COLO668 (cell line): ENCODE measurements at regions not wholly inside any gene's neighbourhood (a gene's known extent, or its start where the extent isn't known, plus 50 kb on each side); places are given as distances from the start of the nearest gene placed in this dataset.
A peak's percentile ranks its signal among the peaks of the same experiment; 100 is the strongest.

ENCODE experiments used
- DNase-seq: peaks from one replicate; lab custom pipeline; 2025; ENCODE audit not compliant: unreplicated experiment; lab: John Stamatoyannopoulos, UW

DNA sequence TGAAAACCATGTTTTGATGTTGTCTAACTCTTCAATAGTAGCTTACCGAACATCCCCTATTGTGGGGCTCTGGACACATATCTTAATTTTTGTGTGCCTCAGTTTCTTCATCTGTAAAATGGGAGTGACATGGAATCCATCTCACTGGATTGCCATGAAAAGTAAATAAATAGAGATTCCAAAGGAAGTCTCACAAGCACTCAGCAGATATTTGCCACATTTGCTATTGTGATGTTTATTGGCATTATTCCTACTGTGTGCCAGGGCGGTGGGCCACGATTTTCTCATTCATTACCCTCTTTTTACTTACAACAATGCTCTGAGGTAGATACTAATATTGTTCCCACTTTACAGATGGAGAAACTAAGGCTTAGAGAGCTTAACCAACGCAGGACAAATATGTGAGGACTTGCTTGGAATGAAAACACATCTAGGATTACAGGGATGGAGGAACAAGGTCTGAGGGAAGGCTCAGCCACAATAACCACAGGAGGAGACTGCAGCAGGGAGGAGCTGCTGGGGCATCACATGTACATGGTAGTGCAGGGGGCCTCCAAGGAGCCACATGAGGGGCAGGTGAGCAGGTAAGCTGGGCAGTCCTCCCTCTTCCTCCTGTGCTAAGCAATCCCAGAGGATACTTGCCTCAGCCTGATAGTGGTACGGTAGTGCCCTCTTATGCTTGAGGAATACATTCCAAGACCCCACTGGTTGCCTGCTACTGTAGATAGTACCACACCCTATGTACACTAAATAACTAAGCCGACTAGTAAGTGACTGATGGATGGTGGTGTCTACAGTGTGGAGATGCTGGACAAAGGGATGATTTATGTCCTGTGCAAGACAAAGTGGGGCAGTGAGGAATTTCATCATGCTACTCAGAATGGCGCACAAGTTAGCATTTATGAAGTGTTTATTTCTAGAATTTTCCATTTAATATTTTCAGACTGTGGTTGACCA lies 176.9 kb downstream of the FOXA2 start:
- DNase-seq, result no peak

GRCh38 chr20:22404419-22405170 lies 179.8 kb downstream of the FOXA2 start:
- DNase-seq, result no peak

- peak; percentile 59 for DNase-seq
These were observed 180.6 kb downstream of the FOXA2 start for GRCh38 chr20:22403632-22404361.

DNA sequence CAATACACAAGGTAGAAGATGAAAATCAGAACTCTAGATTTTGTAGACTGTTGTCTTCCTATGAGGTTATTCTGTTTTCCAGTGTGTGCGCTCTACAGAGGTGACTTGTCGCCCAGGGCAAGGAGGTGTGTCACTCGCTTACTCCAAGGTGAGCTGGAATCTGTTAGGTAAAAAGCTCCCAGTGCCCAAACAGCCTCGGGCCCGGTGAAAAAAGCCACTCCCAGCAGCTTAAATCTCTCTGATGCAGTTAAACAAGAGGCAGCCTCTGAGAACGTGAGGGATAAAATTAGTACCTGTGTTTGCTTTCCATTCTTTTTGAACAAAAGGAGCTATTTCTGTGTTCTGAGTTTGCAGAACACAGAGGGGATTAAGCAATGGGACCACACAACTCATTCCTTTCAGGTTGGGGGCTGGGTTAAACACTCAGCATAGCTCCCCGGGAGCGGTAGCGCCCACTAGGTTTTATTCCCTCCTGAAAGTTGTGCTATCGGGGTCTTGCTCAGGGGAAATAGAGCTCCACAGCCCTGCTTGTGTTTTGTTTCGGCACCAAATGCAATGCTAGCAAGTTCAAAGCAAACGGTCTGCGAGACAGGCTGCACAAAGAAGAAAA lies 181.2 kb downstream of the FOXA2 start:
- peak; percentile 44 for DNase-seq

- DNase-seq, result peak; percentile 34
These were observed 181.8 kb downstream of the FOXA2 start for GRCh38 chr20:22402550-22402949.

DNA sequence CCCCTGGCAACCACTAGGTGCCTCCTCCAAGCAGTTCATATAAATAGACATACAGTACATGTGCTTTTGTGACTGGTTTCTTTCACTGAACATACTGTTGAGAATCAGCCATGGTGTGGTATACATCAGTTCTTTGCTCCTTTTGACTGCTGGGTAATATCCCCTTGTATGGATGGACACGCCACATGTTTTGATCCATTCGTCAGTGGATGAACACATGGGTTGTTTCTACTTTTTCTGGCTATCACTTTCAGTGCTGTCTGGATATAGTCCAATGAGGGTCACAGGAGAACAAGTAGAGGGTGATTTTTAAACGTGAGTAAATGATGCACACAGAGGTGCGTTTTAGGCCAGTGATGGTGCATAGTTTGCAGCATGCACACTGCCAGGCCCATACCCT lies 183.9 kb downstream of the FOXA2 start:
- no peak for DNase-seq

DNA sequence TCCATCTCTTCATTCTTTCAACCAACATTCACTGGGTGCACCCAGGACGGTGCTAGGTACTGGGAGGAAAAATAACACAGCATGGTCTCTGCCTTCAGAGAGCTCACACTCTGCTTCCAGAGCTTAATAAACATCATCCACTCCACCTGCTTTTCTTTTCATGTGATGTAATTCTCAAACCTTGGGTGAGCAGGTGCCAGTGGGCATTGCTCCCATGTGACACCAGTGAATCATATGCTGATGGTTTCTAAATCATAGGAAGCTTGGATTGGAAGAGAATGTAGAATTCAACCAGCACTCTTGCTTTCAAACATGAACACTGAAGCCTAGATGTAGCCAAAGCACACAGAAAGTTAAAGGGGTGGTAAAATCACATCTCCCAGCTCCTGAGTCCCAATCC lies 189.8 kb downstream of the FOXA2 start:
- no peak for DNase-seq

GRCh38 chr20:22390543-22390903 lies 193.8 kb downstream of the FOXA2 start:
- DNase-seq, result no peak

DNA sequence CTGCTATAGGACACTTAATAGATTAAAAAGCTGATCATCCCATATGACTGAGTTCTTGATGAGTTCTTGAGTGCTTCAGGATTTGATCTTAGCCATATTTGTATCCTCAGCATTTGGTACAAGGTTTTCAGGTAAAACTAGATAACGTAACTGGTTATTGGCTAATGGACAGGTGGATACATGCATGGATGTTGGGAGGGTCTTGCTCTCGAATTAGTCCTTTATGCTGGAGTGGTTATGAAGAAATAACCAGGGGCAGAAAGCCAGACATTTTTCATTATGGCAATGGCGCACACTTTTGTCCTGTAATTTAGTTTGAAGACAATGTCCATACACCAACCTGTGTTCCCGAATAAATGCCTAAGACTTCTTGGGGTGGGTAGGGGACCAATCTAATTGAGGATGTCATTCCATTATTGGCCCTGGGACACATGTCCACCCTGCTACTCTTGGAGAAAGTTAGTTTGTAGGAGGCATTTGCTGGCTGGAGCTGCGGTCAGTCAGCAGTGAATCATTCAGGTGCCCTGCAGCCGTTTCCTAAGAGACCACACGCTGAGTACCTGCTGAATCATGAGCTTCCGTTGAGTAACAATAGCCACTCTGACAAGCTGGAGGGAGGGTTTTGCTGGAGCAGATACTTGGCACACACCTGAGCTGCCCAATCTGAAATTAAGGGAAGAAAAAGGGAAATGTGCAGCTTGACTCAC lies 194.4 kb downstream of the FOXA2 start:
- DNase-seq, result peak; percentile 83

DNA sequence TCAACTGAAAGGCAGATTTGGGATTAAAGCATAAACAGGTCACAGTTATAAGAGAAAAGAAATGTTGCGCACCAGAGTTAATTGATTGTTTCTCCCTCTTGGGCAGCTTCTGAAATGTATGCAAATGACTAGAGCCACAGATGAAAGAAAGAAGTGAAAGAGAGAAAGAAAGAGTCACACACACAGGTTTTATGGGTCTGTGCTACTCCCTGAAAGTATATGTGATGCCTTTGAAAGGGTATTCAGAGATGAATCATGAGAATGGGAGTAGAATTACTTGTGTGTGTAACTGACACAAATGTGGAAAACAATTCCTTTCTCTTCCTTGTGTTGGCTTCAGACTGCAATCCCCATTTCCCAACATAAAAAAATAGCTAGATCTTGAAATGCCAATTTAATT lies 196.9 kb downstream of the FOXA2 start:
- no peak for DNase-seq

DNA sequence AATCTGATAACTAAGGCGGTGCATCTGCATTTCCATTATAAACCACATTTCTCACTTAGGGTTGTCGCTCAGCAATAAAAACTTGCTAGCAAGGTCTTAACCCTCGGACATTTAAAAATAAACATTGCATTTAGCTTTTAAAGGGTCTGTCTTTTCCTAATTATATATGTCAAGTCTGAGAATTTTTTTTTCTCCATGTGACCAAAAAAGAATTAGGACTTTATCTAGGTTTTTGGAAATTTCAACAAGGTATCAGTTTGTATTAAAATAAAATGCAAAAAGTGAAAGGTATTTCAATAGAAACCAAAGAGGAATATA lies 198.1 kb downstream of the FOXA2 start:
- no peak for DNase-seq

DNA sequence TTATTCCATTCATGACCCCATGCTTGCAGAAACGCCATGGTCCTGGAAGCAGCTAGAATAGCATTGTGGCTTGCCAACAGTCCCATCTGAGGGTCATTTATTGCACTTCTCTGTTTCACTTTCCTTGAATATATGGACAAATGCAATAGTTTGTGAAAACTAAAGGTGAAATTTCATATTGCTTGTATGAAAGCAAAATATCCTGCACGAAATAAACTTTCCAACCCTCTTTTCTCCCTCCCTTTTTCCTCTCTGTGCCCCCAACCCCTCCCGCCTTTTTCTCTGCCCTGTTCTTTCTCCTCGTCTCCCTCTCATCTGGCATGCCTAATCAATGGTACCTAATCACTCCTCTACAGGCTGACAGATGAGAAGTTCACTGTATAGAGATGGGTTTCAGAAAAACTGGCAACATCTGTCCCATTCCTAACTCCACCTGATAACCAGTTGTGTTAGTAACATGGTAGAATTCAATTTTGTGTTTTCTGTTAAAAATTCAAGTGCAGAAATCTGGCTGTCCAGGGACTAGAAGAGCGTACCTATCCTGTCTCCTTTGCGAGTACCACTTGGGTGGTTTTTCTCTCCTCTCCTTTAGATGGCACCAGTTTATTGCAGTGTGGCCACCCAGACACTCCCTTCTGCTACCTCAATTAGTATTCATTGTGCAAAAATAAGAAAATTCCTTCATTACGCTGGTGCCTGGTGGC lies 198.6 kb downstream of the FOXA2 start:
- no peak for DNase-seq

- no peak for DNase-seq
These were observed 199.4 kb downstream of the FOXA2 start for GRCh38 chr20:22384978-22385377.

GRCh38 chr20:22383156-22383555 lies 201.2 kb downstream of the FOXA2 start:
- no peak for DNase-seq

DNA sequence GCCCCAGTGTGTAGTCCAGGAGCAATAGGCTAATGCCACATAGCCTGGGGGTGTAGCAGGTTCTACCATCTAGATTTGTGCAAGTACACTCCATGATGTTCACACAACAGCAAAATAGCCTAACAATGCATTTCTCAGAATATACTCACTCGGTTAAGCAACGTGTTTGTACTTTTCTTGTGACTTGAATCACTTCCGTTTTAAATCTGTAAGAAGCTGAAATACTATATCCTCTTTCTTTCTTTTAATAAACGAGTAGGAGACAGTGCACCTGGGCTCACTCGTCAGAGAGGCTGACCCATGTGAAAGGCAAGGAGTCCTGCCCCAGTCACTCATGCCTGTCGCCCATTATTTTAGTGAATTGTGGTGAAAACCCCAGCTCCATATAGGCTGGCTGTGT lies 201.6 kb downstream of the FOXA2 start:
- DNase-seq, result no peak

DNA sequence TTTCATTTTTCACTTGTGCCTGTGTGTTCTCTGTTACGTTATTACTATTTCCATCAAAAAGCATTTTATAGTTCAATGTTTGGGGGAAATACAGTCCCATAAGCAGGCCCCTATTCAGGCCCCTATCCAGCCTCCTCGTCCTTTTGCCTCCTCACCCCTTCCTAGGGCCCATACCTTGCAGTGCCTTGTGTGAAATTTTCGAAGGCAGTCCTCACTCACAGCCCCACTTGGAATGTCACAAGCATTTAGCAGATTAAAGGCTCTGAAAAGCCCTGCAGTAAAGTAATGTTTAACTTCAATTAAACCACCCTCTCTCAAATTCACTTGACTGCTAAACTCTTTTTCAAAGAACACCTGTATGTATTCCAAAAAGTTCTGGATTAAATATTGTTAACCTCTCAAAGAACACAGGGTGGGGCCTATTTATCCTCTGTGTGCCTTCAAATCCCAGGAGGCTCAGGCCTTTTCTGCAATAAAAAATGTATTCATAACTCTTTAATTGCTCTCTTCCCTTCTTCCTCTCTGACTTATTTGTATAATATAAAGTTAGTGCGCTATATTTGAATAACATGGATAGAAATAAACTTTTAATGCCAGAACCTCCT lies 202.5 kb downstream of the FOXA2 start:
- no peak for DNase-seq

DNA sequence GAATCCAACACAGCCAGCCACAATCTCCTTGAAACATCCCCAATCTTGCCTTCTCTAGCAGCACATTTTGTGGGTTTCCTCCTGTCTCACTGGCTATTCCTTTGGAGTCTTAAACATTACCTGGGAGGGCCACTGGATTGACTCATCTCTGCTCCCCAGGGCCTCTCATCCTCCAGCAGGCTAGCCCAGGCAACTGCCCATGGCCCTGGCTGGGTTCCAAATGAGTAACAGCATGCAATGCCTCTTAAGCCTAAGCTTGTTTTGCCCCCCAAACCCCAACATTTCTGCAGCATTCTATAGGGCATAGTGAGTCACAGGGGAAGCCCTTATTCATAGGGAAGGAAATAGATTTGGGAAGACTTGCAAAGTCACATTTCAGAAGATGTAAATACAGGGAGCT lies 204.9 kb downstream of the FOXA2 start:
- DNase-seq, result peak; percentile 61

DNA sequence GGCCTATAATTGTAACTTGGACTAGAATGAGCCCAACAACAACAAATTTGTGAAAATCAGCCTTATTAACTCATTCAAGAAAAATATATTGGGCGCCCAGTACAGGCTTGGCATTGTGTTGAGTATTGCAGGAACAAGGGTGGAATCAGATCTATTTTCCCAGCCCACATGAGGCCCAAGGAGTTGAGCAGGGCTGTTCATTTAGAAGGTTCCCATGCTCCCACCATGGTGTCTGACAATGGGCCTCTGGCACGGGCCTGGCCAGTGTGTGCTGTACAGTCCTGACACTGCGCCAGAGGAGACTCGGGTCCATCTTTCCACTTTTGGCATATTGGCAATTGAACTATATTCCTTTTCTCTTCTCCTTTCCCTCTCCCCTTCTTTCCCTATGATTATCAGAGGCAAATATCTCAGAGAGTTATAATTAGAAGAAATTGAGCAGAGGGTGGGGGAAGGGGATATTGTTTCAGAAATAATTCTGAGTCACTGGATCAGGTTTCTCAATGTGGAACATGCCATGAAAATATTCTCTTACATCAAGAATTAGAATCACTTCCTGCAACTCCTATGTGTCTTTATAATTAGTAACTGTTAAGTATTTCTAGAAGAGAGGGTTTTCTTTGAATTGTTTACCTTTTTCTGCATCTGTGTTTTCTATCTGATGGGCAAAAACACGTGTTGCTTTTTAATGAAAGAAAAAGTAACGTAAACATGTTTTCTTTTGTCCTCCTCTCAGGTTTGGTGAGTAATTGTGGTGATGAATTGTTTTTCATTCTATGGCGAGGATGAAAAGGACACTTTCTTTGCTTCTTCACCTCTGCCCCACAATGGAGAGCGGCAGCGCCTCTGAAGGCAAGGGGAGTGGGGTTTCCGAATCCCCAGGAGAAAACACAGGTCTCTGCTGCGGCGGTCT lies 209.4 kb downstream of the FOXA2 start:
- no peak for DNase-seq

DNA sequence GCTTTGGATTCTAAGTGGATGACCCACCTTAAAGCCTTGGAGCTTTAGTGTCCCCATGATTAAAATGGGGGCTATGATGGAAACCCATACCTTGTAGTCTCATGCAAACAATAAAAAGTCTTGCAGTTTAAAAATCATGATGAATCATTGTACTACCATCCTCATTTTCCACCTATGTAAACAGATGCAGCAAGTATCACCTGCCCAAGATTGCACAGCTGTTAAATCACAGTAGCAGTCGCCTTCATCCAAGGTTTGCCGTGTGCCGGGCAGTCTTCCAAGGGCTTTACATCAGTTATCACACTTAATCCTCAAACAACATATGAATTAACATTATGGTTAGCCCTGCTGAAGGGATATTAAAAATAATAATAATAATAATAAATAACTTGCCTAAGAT lies 210.3 kb downstream of the FOXA2 start:
- DNase-seq, result peak; percentile 58
